ENCODE measurements at regions not wholly inside any gene's neighbourhood (a gene's known extent, or its start where the extent isn't known, plus 50 kb on each side); places are given as distances from the start of the nearest gene placed in this dataset.

GRCh38 chr10:4409319-4409718 lies 416.7 kb upstream of the AKR1E2 start:
- TF ChIP-seq EZH2 (IDR thresholded peaks at IDR 0.05; ENCODE audit: insufficient read depth, poor library complexity, severe bottlenecking) (no peak), EZH2phosphoT487 (IDR thresholded peaks at IDR 0.05; ENCODE audit: insufficient read depth, low read depth) (no peak)
